Prostate gland (tissue), 2 donors: ENCODE measurements at regions not wholly inside any gene's neighbourhood (a gene's known extent, or its start where the extent isn't known, plus 50 kb on each side); places are given as distances from the start of the nearest gene placed in this dataset.

Experiments used
- DNase-seq: peaks from one replicate; pipeline ENCODE4 v3.0.0-alpha.2; 2019; ENCODE audit warnings: low spot score
- H3K27ac ChIP-seq, 2 donors: fragments of 200-600 bp; sonication (generic); 2 replicates each; pipeline ENCODE4 v1.5.1; 2017 to 2019
- H3K27me3 ChIP-seq: fragments of 200-600 bp; sonication (generic); replicated peaks from 2 replicates; pipeline ENCODE4 v1.5.1; 2019; ENCODE audit not compliant: insufficient read depth
- H3K36me3 ChIP-seq, 2 donors: fragments of 200-600 bp; sonication (generic); 1 replicate in 1 of 2; 2 replicates in 1 of 2; pipeline versions ENCODE4 v1.5.1 to v1.8.1; 2017 to 2019
- H3K4me1 ChIP-seq: fragments of 200-600 bp; sonication (generic); replicated peaks from 2 replicates; pipeline ENCODE4 v1.5.1; 2019
- H3K4me3 ChIP-seq, 2 donors: fragments of 200-600 bp; sonication (generic); 2 replicates each; pipeline ENCODE4 v1.5.1; 2017 to 2019
- H3K9me3 ChIP-seq: fragments of 200-600 bp; sonication (generic); 2 replicates; pipeline ENCODE4 v1.5.1; 2017
- CTCF ChIP-seq, 4 experiments: fragments of 200-600 bp in 2 of 4; fragments of 450-650 bp in 2 of 4; sonication (generic) in 2 of 4; IDR thresholded peaks; 1 replicate in 3 of 4; 2 replicates in 1 of 4; pipeline ENCODE4 v1.5.1; 2016 to 2019; ENCODE audit warnings: antibody characterized with exemption in 4 of 4, mild to moderate bottlenecking in 2 of 4, moderate library complexity in 2 of 4
- POLR2A ChIP-seq: fragments of 450-650 bp; IDR thresholded peaks from one replicate; pipeline ENCODE4 v1.6.1; 2016; ENCODE audit warnings: antibody characterized with exemption, mild to moderate bottlenecking
- POLR2AphosphoS5 ChIP-seq: sonication (generic); formaldehyde crosslinking; IDR thresholded peaks from one replicate; pipeline ENCODE4 v1.6.1; 2017; ENCODE audit warnings: antibody characterized with exemption
- WGBS: methylation state at CpG from one replicate; pipeline ENCODE4 v1.1.5; 2018; 5-methylcytosine and 5-hydroxymethylcytosine counted together
- intact Hi-C: fragments of 100-400 bp; cut with DNase I; formaldehyde crosslinking; loops from one replicate; pipeline ENCODE4 v1.14.2; 2022

- Histone ChIP-seq H3K36me3 (no peaks in the 10 kb centered on the region), H3K4me1 (no peaks in the 10 kb centered on the region), H3K4me3 (no peak overlapping the region), H3K9me3 (no peaks in the 10 kb centered on the region), H3K27me3 (no peaks in the 10 kb centered on the region), H3K27ac (no peak overlapping the region)
- intact Hi-C loops, result no loop called here
- no peak for TF ChIP-seq CTCF (IDR thresholded peaks at IDR 0.05)
- no peak for TF ChIP-seq POLR2A
- no peak for TF ChIP-seq POLR2AphosphoS5
- DNase-seq, result no peak
These were observed 372.4 kb upstream of the CCDC179 start for GRCh38 chr11:23232652-23233051.

- Histone ChIP-seq H3K36me3 (no peaks in the 10 kb centered on the region), H3K4me1 (no peaks in the 10 kb centered on the region), H3K27ac (no peak overlapping the region), H3K9me3 (no peaks in the 10 kb centered on the region), H3K27me3 (no peaks in the 10 kb centered on the region), H3K4me3 (no peak overlapping the region)
- TF ChIP-seq CTCF (IDR thresholded peaks at IDR 0.05), result no peak
- TF ChIP-seq POLR2AphosphoS5, result no peak
- TF ChIP-seq POLR2A, result no peak
- DNase-seq, result no peak
- intact Hi-C loops, result no loop called here
- WGBS, result 60% methylated on average over 3 of the region's 3 CpGs
These were observed 372.8 kb upstream of the CCDC179 start for GRCh38 chr11:23233075-23233474.

GRCh38 chr11:23236826-23237555 is 376.7 kb upstream of the CCDC179 start:
- TF ChIP-seq CTCF (IDR thresholded peaks at IDR 0.05), result no peak
- TF ChIP-seq POLR2A, result no peak
- no peak for TF ChIP-seq POLR2AphosphoS5
- Histone ChIP-seq H3K4me1 (no peaks in the 10 kb centered on the region), H3K27me3 (no peaks in the 10 kb centered on the region), H3K27ac (no peak overlapping the region), H3K4me3 (no peak overlapping the region), H3K36me3 (no peaks in the 10 kb centered on the region), H3K9me3 (no peaks in the 10 kb centered on the region)
- DNase-seq, result no peak
- intact Hi-C loops, result no loop called here
- WGBS, result 33% methylated on average over 2 of the region's 2 CpGs

GRCh38 chr11:23252426-23252825 is 392.2 kb upstream of the CCDC179 start:
- WGBS, result 82% methylated on average over 1 of the region's 1 CpG
- Histone ChIP-seq H3K36me3 (no peaks in the 10 kb centered on the region), H3K4me1 (no peaks in the 10 kb centered on the region), H3K27ac (no peak overlapping the region), H3K4me3 (no peak overlapping the region), H3K27me3 (no peaks in the 10 kb centered on the region), H3K9me3 (no peaks in the 10 kb centered on the region)
- no peak for DNase-seq
- no peak for TF ChIP-seq POLR2AphosphoS5
- TF ChIP-seq POLR2A, result no peak
- TF ChIP-seq CTCF (IDR thresholded peaks at IDR 0.05), result no peak
- intact Hi-C loops, result no loop called here

GRCh38 chr11:23257088-23257487 is 396.8 kb upstream of the CCDC179 start:
- intact Hi-C loops, result no loop called here
- no peak for TF ChIP-seq CTCF (IDR thresholded peaks at IDR 0.05)
- no peak for TF ChIP-seq POLR2A
- TF ChIP-seq POLR2AphosphoS5, result no peak
- DNase-seq, result no peak
- no peaks in the 10 kb centered on the region for H3K9me3 ChIP-seq
- no peaks in the 10 kb centered on the region for H3K36me3 ChIP-seq
- H3K4me1 ChIP-seq, result no peaks in the 10 kb centered on the region
- H3K27ac ChIP-seq, result no peak overlapping the region
- no peak overlapping the region for H3K4me3 ChIP-seq
- no peaks in the 10 kb centered on the region for H3K27me3 ChIP-seq
